Gastroesophageal sphincter (tissue), 4 donors: ENCODE measurements at regions not wholly inside any gene's neighbourhood (a gene's known extent, or its start where the extent isn't known, plus 50 kb on each side); places are given as distances from the start of the nearest gene placed in this dataset.

Experiments used
- ATAC-seq: fragments of 150-250 bp; one replicate; pipeline ENCODE4 v1.9.1; 2016; ENCODE audit warnings: mild to moderate bottlenecking, moderate library complexity
- H3K27ac ChIP-seq, 4 donors: fragments of 200-600 bp; sonication (generic) in 3 of 4; 1 replicate in 3 of 4; 2 replicates in 1 of 4; pipeline ENCODE4 v1.5.1; 2016 to 2019
- H3K27me3 ChIP-seq: fragments of 200-600 bp; sonication (generic); one replicate; pipeline ENCODE4 v1.5.1; 2019
- H3K36me3 ChIP-seq, 2 donors: fragments of 200-600 bp; sonication (generic); one replicate each; pipeline ENCODE4 v1.5.1; 2019; ENCODE audit warnings: control low read depth in 1 of 2
- H3K4me1 ChIP-seq, 3 donors: fragments of 200-600 bp; sonication (generic); 1 replicate in 2 of 3; 2 replicates in 1 of 3; pipeline ENCODE4 v1.5.1; 2016 to 2019; ENCODE audit warnings: control low read depth in 2 of 3
- H3K4me3 ChIP-seq, 2 donors: fragments of 200-600 bp; sonication (generic); one replicate each; pipeline ENCODE4 v1.5.1; 2019; ENCODE audit warnings: mild to moderate bottlenecking in 1 of 2, moderate library complexity in 1 of 2
- H3K9me3 ChIP-seq, 3 donors: fragments of 200-600 bp; sonication (generic); one replicate each; pipeline ENCODE4 v1.5.1; 2017 to 2019; ENCODE audit warnings: control low read depth in 2 of 3
- CTCF ChIP-seq, 4 experiments: fragments of 200-600 bp in 2 of 4; fragments of 450-650 bp in 2 of 4; sonication (generic) in 1 of 4; IDR thresholded peaks; one replicate each; pipeline ENCODE4 v1.5.1; 2017 to 2019; ENCODE audit warnings: antibody characterized with exemption in 4 of 4, mild to moderate bottlenecking in 2 of 4, moderate library complexity in 2 of 4
- EP300 ChIP-seq: sonication (generic); formaldehyde crosslinking; IDR thresholded peaks from one replicate; pipeline ENCODE4 v1.6.1; 2017; ENCODE audit warnings: antibody characterized with exemption, mild to moderate bottlenecking
- POLR2A ChIP-seq, 2 donors: fragments of 450-650 bp; IDR thresholded peaks; one replicate each; pipeline ENCODE4 v1.6.1; 2017; ENCODE audit warnings: antibody characterized with exemption in 2 of 2, mild to moderate bottlenecking in 2 of 2, moderate library complexity in 1 of 2
- POLR2AphosphoS5 ChIP-seq: sonication (generic); formaldehyde crosslinking; IDR thresholded peaks from one replicate; pipeline ENCODE4 v1.6.1; 2017; ENCODE audit warnings: antibody characterized with exemption
- WGBS, 2 donors: methylation state at CpG; one replicate each; pipeline ENCODE4 v1.1.5; 2018; ENCODE audit warnings: low coverage in 1 of 2; 5-methylcytosine and 5-hydroxymethylcytosine counted together

GRCh38 chr18:25962919-25963318 lies 127.5 kb downstream of the SS18 start:
- peaks cover 3% of the 10 kb centered on the region for H3K27me3 ChIP-seq
- WGBS, 2 donors: 76 to 100% methylated on average over 1 to 2 of the region's 2 CpGs
- no peaks in the 10 kb centered on the region for H3K36me3 ChIP-seq
- no peak for ATAC-seq
- TF ChIP-seq POLR2AphosphoS5: no peak
- no peaks in the 10 kb centered on the region for H3K9me3 ChIP-seq
- no peaks in the 10 kb centered on the region for H3K4me1 ChIP-seq
- no peak overlapping the region for H3K4me3 ChIP-seq
- H3K27ac ChIP-seq: no peak overlapping the region

GRCh38 chr18:25962176-25962575 lies 128.2 kb downstream of the SS18 start:
- WGBS, 2 donors: 75% methylated on average over 4 of the region's 4 CpGs; no CpG with 5 or more reads in 1 of the 2 donors
- Histone ChIP-seq H3K9me3 (no peaks in the 10 kb centered on the region), H3K4me1 (no peaks in the 10 kb centered on the region), H3K27ac (no peak overlapping the region), H3K27me3 (peaks cover 3% of the 10 kb centered on the region), H3K4me3 (no peak overlapping the region), H3K36me3 (no peaks in the 10 kb centered on the region)
- no peak for TF ChIP-seq POLR2AphosphoS5
- TF ChIP-seq EP300: no peak
- TF ChIP-seq POLR2A (IDR thresholded peaks at IDR 0.05): no peak
- no peak for TF ChIP-seq CTCF (IDR thresholded peaks at IDR 0.05)
- ATAC-seq: no peak

- H3K9me3 ChIP-seq: no peaks in the 10 kb centered on the region
- ATAC-seq: no peak
- 63 to 68% methylated on average over 3 to 4 of the region's 4 CpGs for WGBS, 2 donors
- no peak for TF ChIP-seq POLR2AphosphoS5
- no peak for TF ChIP-seq CTCF (IDR thresholded peaks at IDR 0.05)
- no peak for TF ChIP-seq POLR2A (IDR thresholded peaks at IDR 0.05)
- TF ChIP-seq EP300: no peak
- H3K27me3 ChIP-seq: no peaks in the 10 kb centered on the region
- no peaks in the 10 kb centered on the region for H3K36me3 ChIP-seq
- no peak overlapping the region for H3K27ac ChIP-seq
- H3K4me1 ChIP-seq: no peaks in the 10 kb centered on the region
- no peak overlapping the region for H3K4me3 ChIP-seq
Observed at GRCh38 chr18:25957017-25957416, 133.4 kb downstream of the SS18 start.

GRCh38 chr18:25953111-25953510 lies 137.3 kb downstream of the SS18 start:
- Histone ChIP-seq H3K4me1 (no peaks in the 10 kb centered on the region), H3K4me3 (no peak overlapping the region), H3K27me3 (no peaks in the 10 kb centered on the region), H3K9me3 (no peaks in the 10 kb centered on the region), H3K27ac (no peak overlapping the region), H3K36me3 (no peaks in the 10 kb centered on the region)
- no peak for ATAC-seq
- no peak for TF ChIP-seq EP300
- TF ChIP-seq CTCF (IDR thresholded peaks at IDR 0.05): no peak
- TF ChIP-seq POLR2AphosphoS5: no peak
- no peak for TF ChIP-seq POLR2A (IDR thresholded peaks at IDR 0.05)
- WGBS, 2 donors: 100% methylated on average over 1 of the region's 4 CpGs; no CpG with 5 or more reads in 1 of the 2 donors

- H3K9me3 ChIP-seq: no peaks in the 10 kb centered on the region
- TF ChIP-seq POLR2A (IDR thresholded peaks at IDR 0.05) (no peak), EP300 (no peak), POLR2AphosphoS5 (no peak), CTCF (IDR thresholded peaks at IDR 0.05) (no peak)
- no peaks in the 10 kb centered on the region for H3K36me3 ChIP-seq
- WGBS, 2 donors: 96 to 100% methylated on average over 1 to 2 of the region's 2 CpGs
- H3K4me1 ChIP-seq: no peaks in the 10 kb centered on the region
- no peaks in the 10 kb centered on the region for H3K27me3 ChIP-seq
- no peak overlapping the region for H3K4me3 ChIP-seq
- H3K27ac ChIP-seq: no peak overlapping the region
- ATAC-seq: no peak
Observed at GRCh38 chr18:25950321-25950720, 140.1 kb downstream of the SS18 start.

- H3K4me1 ChIP-seq: no peaks in the 10 kb centered on the region
- TF ChIP-seq POLR2AphosphoS5 (no peak), POLR2A (IDR thresholded peaks at IDR 0.05) (no peak), CTCF (IDR thresholded peaks at IDR 0.05) (no peak), EP300 (no peak)
- no peaks in the 10 kb centered on the region for H3K27me3 ChIP-seq
- no peak for ATAC-seq
- no peaks in the 10 kb centered on the region for H3K9me3 ChIP-seq
- H3K27ac ChIP-seq: no peak overlapping the region
- H3K4me3 ChIP-seq: no peak overlapping the region
- 71 to 88% methylated on average over 1 of the region's 1 CpG for WGBS, 2 donors
- no peaks in the 10 kb centered on the region for H3K36me3 ChIP-seq
Observed at GRCh38 chr18:25946540-25946939, 143.9 kb downstream of the SS18 start.
